Liver (tissue), 3 donors: ENCODE measurements at regions not wholly inside any gene's neighbourhood (a gene's known extent, or its start where the extent isn't known, plus 50 kb on each side); places are given as distances from the start of the nearest gene placed in this dataset.
"Not testable (repeated sequence)": the region's sequence is repeated elsewhere in the genome, so short reads cannot be mapped to it uniquely, and the experiment has no call there.

Experiments used
- JUND ChIP-seq, 2 donors: IDR thresholded peaks; 2 replicates each; pipeline ENCODE4 v1.6.1; 2016; ENCODE audit warnings: antibody characterized with exemption in 2 of 2
- YY1 ChIP-seq: IDR thresholded peaks from 2 replicates; pipeline ENCODE4 v1.6.1; 2016; ENCODE audit warnings: antibody characterized with exemption, mild to moderate bottlenecking
- TF ChIP-seq, protein P1 (sequence below): fragments of 150-350 bp; IDR thresholded peaks from 2 replicates; pipeline ENCODE4 v1.5.1; 2017; ENCODE audit warnings: improper control_type of control experiment, low read depth, low read length; ENCODE audit not compliant: missing input control
- TF ChIP-seq, protein P2 (sequence below): IDR thresholded peaks from 2 replicates; pipeline ENCODE4 v1.6.1; 2016; ENCODE audit warnings: antibody characterized with exemption
- donor health status: healthy.
- donor health status: healthy.

DNA sequence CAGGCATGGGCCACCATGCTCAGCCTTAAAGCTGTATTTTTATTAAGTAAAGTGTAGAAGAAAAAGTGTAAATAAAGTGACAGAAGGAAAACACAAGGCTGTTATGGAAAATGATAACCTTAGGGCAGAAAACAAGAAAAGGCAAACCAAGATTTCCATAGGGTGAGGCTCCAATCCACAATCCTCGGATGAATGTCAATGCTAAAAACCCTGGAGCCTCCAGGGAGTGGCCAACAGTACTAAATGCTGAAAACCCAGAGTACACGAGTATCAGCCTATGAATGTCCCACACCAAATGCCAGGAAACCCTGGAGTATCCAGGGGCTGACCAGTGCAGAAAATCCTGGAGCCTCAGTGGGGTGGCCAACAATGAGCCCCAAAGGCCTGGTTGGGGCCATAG is 292.6 kb downstream of the RPIA start:
- TF ChIP-seq, protein P1, sequence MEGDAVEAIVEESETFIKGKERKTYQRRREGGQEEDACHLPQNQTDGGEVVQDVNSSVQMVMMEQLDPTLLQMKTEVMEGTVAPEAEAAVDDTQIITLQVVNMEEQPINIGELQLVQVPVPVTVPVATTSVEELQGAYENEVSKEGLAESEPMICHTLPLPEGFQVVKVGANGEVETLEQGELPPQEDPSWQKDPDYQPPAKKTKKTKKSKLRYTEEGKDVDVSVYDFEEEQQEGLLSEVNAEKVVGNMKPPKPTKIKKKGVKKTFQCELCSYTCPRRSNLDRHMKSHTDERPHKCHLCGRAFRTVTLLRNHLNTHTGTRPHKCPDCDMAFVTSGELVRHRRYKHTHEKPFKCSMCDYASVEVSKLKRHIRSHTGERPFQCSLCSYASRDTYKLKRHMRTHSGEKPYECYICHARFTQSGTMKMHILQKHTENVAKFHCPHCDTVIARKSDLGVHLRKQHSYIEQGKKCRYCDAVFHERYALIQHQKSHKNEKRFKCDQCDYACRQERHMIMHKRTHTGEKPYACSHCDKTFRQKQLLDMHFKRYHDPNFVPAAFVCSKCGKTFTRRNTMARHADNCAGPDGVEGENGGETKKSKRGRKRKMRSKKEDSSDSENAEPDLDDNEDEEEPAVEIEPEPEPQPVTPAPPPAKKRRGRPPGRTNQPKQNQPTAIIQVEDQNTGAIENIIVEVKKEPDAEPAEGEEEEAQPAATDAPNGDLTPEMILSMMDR, result not testable (repeated sequence)
- TF ChIP-seq YY1; JUND (IDR thresholded peaks at IDR 0.05): not testable (repeated sequence)
- TF ChIP-seq, protein P2, sequence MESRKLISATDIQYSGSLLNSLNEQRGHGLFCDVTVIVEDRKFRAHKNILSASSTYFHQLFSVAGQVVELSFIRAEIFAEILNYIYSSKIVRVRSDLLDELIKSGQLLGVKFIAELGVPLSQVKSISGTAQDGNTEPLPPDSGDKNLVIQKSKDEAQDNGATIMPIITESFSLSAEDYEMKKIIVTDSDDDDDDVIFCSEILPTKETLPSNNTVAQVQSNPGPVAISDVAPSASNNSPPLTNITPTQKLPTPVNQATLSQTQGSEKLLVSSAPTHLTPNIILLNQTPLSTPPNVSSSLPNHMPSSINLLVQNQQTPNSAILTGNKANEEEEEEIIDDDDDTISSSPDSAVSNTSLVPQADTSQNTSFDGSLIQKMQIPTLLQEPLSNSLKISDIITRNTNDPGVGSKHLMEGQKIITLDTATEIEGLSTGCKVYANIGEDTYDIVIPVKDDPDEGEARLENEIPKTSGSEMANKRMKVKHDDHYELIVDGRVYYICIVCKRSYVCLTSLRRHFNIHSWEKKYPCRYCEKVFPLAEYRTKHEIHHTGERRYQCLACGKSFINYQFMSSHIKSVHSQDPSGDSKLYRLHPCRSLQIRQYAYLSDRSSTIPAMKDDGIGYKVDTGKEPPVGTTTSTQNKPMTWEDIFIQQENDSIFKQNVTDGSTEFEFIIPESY, result not testable (repeated sequence)
